ENCODE measurements at regions not wholly inside any gene's neighbourhood (a gene's known extent, or its start where the extent isn't known, plus 50 kb on each side); places are given as distances from the start of the nearest gene placed in this dataset.
"Not testable (repeated sequence)": the region's sequence is repeated elsewhere in the genome, so short reads cannot be mapped to it uniquely, and the experiment has no call there.

DNA sequence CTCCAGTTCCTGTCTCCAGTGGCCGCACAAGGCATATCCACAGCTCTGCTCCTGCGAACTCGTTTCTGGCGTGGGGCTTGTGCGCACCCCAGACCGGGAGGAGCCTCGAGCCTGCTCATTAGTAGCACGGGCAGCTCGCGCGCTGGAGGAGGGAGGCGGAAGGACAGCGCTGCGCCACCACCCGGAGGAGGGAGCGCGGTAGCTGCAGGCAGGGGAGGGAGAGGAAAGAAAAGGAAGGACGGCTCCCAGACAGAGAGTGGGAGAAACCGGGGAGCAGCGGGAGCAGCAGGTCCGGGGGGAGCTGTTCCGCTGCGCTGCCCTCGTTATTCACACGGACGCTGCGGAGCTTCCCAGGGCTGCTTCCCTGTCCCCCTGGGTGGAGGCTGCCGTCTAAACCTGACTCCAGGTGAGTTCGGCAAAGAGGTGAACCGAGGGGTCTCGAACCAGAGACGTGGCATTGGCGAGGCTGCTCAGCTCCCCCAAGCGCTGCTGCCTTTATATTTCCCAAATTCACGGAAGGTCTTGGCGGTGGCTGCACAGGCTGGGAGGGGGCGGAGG is 121.3 kb upstream of the ZNF717 start:
- TF ChIP-seq CTCF (IDR thresholded peaks at IDR 0.05; ENCODE audit: extremely low read depth, missing control alignments), result no peak

GRCh38 chr3:75913800-75914350 is 128.5 kb upstream of the ZNF717 start:
- no peak for TF ChIP-seq CTCF (IDR thresholded peaks at IDR 0.05; ENCODE audit: extremely low read depth, missing control alignments)
- DNase-seq (ENCODE audit: low spot score), result no peak

More for the DNA sequence above, 121.3 kb upstream of the ZNF717 start:
- DNase-seq (ENCODE audit: low spot score), result no peak

DNA sequence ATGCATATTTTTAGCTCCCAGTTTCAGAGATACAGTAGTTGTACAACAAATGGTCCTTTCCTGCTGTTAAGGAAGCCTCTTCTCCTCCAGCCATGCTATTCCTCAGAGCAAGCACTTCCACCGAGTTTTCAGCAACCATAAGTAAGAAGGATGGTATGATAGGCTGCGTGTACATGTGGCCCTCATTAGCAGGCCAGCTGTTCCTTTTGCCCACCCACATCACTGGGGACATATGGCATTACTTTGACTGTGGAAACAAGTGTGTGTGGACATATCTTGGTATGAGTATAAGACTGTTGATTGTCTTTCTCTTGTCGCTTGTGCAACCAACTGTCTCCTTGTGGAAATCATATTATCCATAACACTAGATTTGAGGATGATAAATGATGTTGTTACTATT is 129.4 kb upstream of the ZNF717 start:
- DNase-seq (ENCODE audit: low spot score), result not testable (repeated sequence)

GRCh38 chr3:75938921-75939320 is 153.6 kb upstream of the ZNF717 start:
- no peak for TF ChIP-seq CTCF (IDR thresholded peaks at IDR 0.05; ENCODE audit: extremely low read depth, missing control alignments)
- no peak for DNase-seq (ENCODE audit: low spot score)

GRCh38 chr3:75951941-75952340 is 166.6 kb upstream of the ZNF717 start:
- no peak for TF ChIP-seq CTCF (IDR thresholded peaks at IDR 0.05; ENCODE audit: extremely low read depth, missing control alignments)
- DNase-seq (ENCODE audit: low spot score), result no peak

DNA sequence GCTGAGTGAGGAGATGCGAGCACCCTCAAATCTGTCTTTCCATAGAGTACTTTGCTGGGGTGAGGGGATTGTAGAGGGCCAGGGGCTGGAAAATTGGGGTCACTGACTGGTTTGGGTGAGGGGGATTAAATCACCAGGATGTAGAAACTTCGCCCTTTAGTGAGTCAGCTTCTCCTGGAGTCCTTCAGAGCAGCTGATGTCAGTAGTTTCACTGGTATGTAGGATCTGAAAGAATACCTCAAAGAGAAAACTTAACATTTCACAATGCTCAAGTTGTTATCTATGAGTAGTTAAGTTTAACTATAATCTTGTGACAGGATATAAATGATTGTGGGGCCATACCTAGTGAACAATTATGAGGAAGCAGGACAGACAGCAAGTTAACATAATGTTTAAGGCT is 174.7 kb upstream of the ZNF717 start:
- DNase-seq (ENCODE audit: low spot score), result not testable (repeated sequence)

GRCh38 chr3:75962054-75962453 is 176.7 kb upstream of the ZNF717 start:
- DNase-seq (ENCODE audit: low spot score), result not testable (repeated sequence)

GRCh38 chr3:75967071-75967470 is 181.7 kb upstream of the ZNF717 start:
- TF ChIP-seq CTCF (IDR thresholded peaks at IDR 0.05; ENCODE audit: extremely low read depth, missing control alignments), result no peak

DNA sequence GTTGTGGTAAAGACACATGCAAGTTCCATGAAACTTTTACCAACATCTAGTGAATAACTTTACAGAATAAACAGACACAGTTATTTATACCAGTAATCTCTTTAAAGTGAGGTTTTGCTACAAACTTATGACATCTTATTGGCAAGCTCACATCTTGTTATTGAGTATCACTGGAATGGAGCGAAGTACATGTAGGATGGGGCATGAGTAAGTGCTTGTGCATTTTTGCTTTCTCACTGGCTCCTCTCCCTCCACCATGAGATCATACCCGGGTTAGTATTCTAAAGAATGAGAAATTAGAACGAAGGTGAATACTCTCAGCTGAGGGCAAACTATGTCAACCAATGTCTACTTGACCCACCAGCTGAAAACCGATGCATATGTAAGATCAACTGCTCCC is 193.3 kb upstream of the ZNF717 start:
- TF ChIP-seq CTCF (IDR thresholded peaks at IDR 0.05; ENCODE audit: extremely low read depth, missing control alignments), result no peak
- DNase-seq (ENCODE audit: low spot score), result no peak

More at GRCh38 chr3:75967071-75967470, 181.7 kb upstream of the ZNF717 start:
- DNase-seq (ENCODE audit: low spot score), result no peak

Data from GM20000 (cell line).